ENCODE measurements at regions not wholly inside any gene's neighbourhood (a gene's known extent, or its start where the extent isn't known, plus 50 kb on each side); places are given as distances from the start of the nearest gene placed in this dataset.

- Mint-ChIP-seq H3K27me3 (no peaks in the 10 kb centered on the region), H3K27ac (no peak overlapping the region), H3K4me1 (no peaks in the 10 kb centered on the region), H3K4me3 (no peak overlapping the region), H3K9me3 (peaks cover 4% of the 10 kb centered on the region), H3K36me3 (ENCODE audit: low read depth) (no peaks in the 10 kb centered on the region)
- CTCF ChIA-PET: no interaction called here
- POLR2A ChIA-PET: no interaction called here
- no peak for DNase-seq
These were observed 984.0 kb downstream of the GALC start for GRCh38 chr14:87008965-87009364.

GRCh38 chr14:87005280-87005679 lies 987.7 kb downstream of the GALC start:
- no peaks in the 10 kb centered on the region for H3K36me3 Mint-ChIP-seq (ENCODE audit: low read depth)
- H3K27me3 Mint-ChIP-seq: no peaks in the 10 kb centered on the region
- H3K27ac Mint-ChIP-seq: no peak overlapping the region
- peaks cover 7% of the 10 kb centered on the region for H3K9me3 Mint-ChIP-seq
- POLR2A ChIA-PET: no interaction called here
- no peak for DNase-seq
- no peak overlapping the region for H3K4me3 Mint-ChIP-seq
- CTCF ChIA-PET: no interaction called here
- no peaks in the 10 kb centered on the region for H3K4me1 Mint-ChIP-seq

- DNase-seq: no peak
These were observed 990.2 kb downstream of the GALC start for GRCh38 chr14:87002776-87003175.

GRCh38 chr14:87001333-87001732 lies 991.6 kb downstream of the GALC start:
- H3K27me3 Mint-ChIP-seq: no peaks in the 10 kb centered on the region
- CTCF ChIA-PET: no interaction called here
- POLR2A ChIA-PET: no interaction called here

More at GRCh38 chr14:87002776-87003175, 990.2 kb downstream of the GALC start:
- Mint-ChIP-seq H3K9me3 (peaks cover 8% of the 10 kb centered on the region), H3K4me3 (no peak overlapping the region), H3K36me3 (ENCODE audit: low read depth) (no peaks in the 10 kb centered on the region), H3K27ac (no peak overlapping the region), H3K27me3 (no peaks in the 10 kb centered on the region), H3K4me1 (no peaks in the 10 kb centered on the region)
- ChIA-PET CTCF (interaction anchor here (0.6 kb wide), 1 partner anchor 168 kb away, joined by 3 read pairs; no protein-coding TSS in a partner anchor), POLR2A (no interaction called here)

GRCh38 chr14:87000081-87000480 lies 992.9 kb downstream of the GALC start:
- H3K27ac Mint-ChIP-seq: no peak overlapping the region
- no peak overlapping the region for H3K4me3 Mint-ChIP-seq
- no peak for DNase-seq
- H3K9me3 Mint-ChIP-seq: peaks cover 5% of the 10 kb centered on the region
- ChIA-PET CTCF (no interaction called here), POLR2A (no interaction called here)
- no peaks in the 10 kb centered on the region for H3K27me3 Mint-ChIP-seq
- no peaks in the 10 kb centered on the region for H3K4me1 Mint-ChIP-seq
- no peaks in the 10 kb centered on the region for H3K36me3 Mint-ChIP-seq (ENCODE audit: low read depth)

More at GRCh38 chr14:87001333-87001732, 991.6 kb downstream of the GALC start:
- H3K36me3 Mint-ChIP-seq (ENCODE audit: low read depth): no peaks in the 10 kb centered on the region
- H3K27ac Mint-ChIP-seq: no peak overlapping the region
- H3K4me1 Mint-ChIP-seq: no peaks in the 10 kb centered on the region
- no peak overlapping the region for H3K4me3 Mint-ChIP-seq
- peaks cover 5% of the 10 kb centered on the region for H3K9me3 Mint-ChIP-seq
- DNase-seq: no peak

GRCh38 chr14:86999036-86999435 lies 993.9 kb downstream of the GALC start:
- no peak overlapping the region for H3K4me3 Mint-ChIP-seq
- CTCF ChIA-PET: no interaction called here
- H3K36me3 Mint-ChIP-seq (ENCODE audit: low read depth): no peaks in the 10 kb centered on the region
- peaks cover 5% of the 10 kb centered on the region for H3K9me3 Mint-ChIP-seq
- H3K27me3 Mint-ChIP-seq: no peaks in the 10 kb centered on the region
- H3K27ac Mint-ChIP-seq: no peak overlapping the region
- no peaks in the 10 kb centered on the region for H3K4me1 Mint-ChIP-seq
- no peak for DNase-seq
- POLR2A ChIA-PET: no interaction called here

GRCh38 chr14:86997271-86997670 lies 995.7 kb downstream of the GALC start:
- Mint-ChIP-seq H3K9me3 (peaks cover 5% of the 10 kb centered on the region), H3K36me3 (ENCODE audit: low read depth) (no peaks in the 10 kb centered on the region), H3K4me3 (no peak overlapping the region), H3K4me1 (no peaks in the 10 kb centered on the region), H3K27ac (no peak overlapping the region), H3K27me3 (no peaks in the 10 kb centered on the region)
- DNase-seq: no peak
- ChIA-PET CTCF (no interaction called here), POLR2A (no interaction called here)

GRCh38 chr14:86990396-86990795 lies 1002.6 kb downstream of the GALC start:
- no peak for DNase-seq
- H3K27ac Mint-ChIP-seq: no peak overlapping the region
- no peaks in the 10 kb centered on the region for H3K9me3 Mint-ChIP-seq
- no peaks in the 10 kb centered on the region for H3K27me3 Mint-ChIP-seq
- H3K36me3 Mint-ChIP-seq (ENCODE audit: low read depth): no peaks in the 10 kb centered on the region
- no peak overlapping the region for H3K4me3 Mint-ChIP-seq
- H3K4me1 Mint-ChIP-seq: no peaks in the 10 kb centered on the region
- ChIA-PET CTCF (no interaction called here), POLR2A (no interaction called here)

- no peaks in the 10 kb centered on the region for H3K27me3 Mint-ChIP-seq
- POLR2A ChIA-PET: no interaction called here
- DNase-seq: no peak
- H3K9me3 Mint-ChIP-seq: no peaks in the 10 kb centered on the region
- no peak overlapping the region for H3K27ac Mint-ChIP-seq
- H3K4me3 Mint-ChIP-seq: no peak overlapping the region
- CTCF ChIA-PET: no interaction called here
- no peaks in the 10 kb centered on the region for H3K4me1 Mint-ChIP-seq
- H3K36me3 Mint-ChIP-seq (ENCODE audit: low read depth): no peaks in the 10 kb centered on the region
These were observed 1003.7 kb downstream of the GALC start for GRCh38 chr14:86989285-86989684.

- Mint-ChIP-seq H3K27me3 (no peaks in the 10 kb centered on the region), H3K9me3 (no peaks in the 10 kb centered on the region), H3K4me3 (no peak overlapping the region), H3K27ac (no peak overlapping the region), H3K36me3 (ENCODE audit: low read depth) (no peaks in the 10 kb centered on the region), H3K4me1 (no peaks in the 10 kb centered on the region)
- ChIA-PET CTCF (no interaction called here), POLR2A (no interaction called here)
- no peak for DNase-seq
These were observed 1005.0 kb downstream of the GALC start for GRCh38 chr14:86987966-86988365.

- ChIA-PET CTCF (no interaction called here), POLR2A (no interaction called here)
- H3K4me1 Mint-ChIP-seq: no peaks in the 10 kb centered on the region
- H3K27ac Mint-ChIP-seq: no peak overlapping the region
- no peaks in the 10 kb centered on the region for H3K36me3 Mint-ChIP-seq (ENCODE audit: low read depth)
- DNase-seq: no peak
- no peaks in the 10 kb centered on the region for H3K27me3 Mint-ChIP-seq
- H3K4me3 Mint-ChIP-seq: no peak overlapping the region
- H3K9me3 Mint-ChIP-seq: peaks cover 14% of the 10 kb centered on the region
These were observed 1019.8 kb downstream of the GALC start for GRCh38 chr14:86973177-86973576.

GRCh38 chr14:86971292-86971691 lies 1021.7 kb downstream of the GALC start:
- Mint-ChIP-seq H3K4me3 (no peak overlapping the region), H3K4me1 (no peaks in the 10 kb centered on the region), H3K27ac (no peak overlapping the region), H3K36me3 (ENCODE audit: low read depth) (no peaks in the 10 kb centered on the region), H3K27me3 (no peaks in the 10 kb centered on the region), H3K9me3 (peaks cover 9% of the 10 kb centered on the region)
- CTCF ChIA-PET: no interaction called here
- DNase-seq: no peak
- POLR2A ChIA-PET: no interaction called here

GRCh38 chr14:86961106-86961716 lies 1031.8 kb downstream of the GALC start:
- Mint-ChIP-seq H3K36me3 (ENCODE audit: low read depth) (no peaks in the 10 kb centered on the region), H3K4me1 (no peaks in the 10 kb centered on the region), H3K9me3 (peaks cover 7% of the 10 kb centered on the region), H3K4me3 (no peak overlapping the region), H3K27me3 (no peaks in the 10 kb centered on the region), H3K27ac (no peak overlapping the region)
- POLR2A ChIA-PET: no interaction called here
- no peak for DNase-seq
- CTCF ChIA-PET: no interaction called here

- H3K4me3 Mint-ChIP-seq: no peak overlapping the region
- no peaks in the 10 kb centered on the region for H3K4me1 Mint-ChIP-seq
- H3K27me3 Mint-ChIP-seq: no peaks in the 10 kb centered on the region
- POLR2A ChIA-PET: no interaction called here
- no peak overlapping the region for H3K27ac Mint-ChIP-seq
- DNase-seq: no peak
- no peaks in the 10 kb centered on the region for H3K36me3 Mint-ChIP-seq (ENCODE audit: low read depth)
- CTCF ChIA-PET: no interaction called here
- no peaks in the 10 kb centered on the region for H3K9me3 Mint-ChIP-seq
These were observed 1037.1 kb downstream of the GALC start for GRCh38 chr14:86955771-86956354.
